Naive thymus-derived CD4-positive, alpha-beta T cell (primary cell): ENCODE measurements at regions not wholly inside any gene's neighbourhood (a gene's known extent, or its start where the extent isn't known, plus 50 kb on each side); places are given as distances from the start of the nearest gene placed in this dataset.
A peak's percentile ranks its signal among the peaks of the same experiment; 100 is the strongest.
"Not testable (repeated sequence)": the region's sequence is repeated elsewhere in the genome, so short reads cannot be mapped to it uniquely, and the experiment has no call there.

Experiments
- ATAC-seq: fragments of 150-1000 bp; cut with Tn5 transposase; 2 replicates; pipeline ENCODE4 v1.10.0; 2021; ENCODE audit warnings: mild to moderate bottlenecking, moderate library complexity
- CTCF ChIA-PET: fragments of 350-600 bp; sonication (Branson Sonifier 250); formaldehyde crosslinking; loops from one replicate; lab custom pipeline; 2021; ENCODE audit warnings: antibody characterized with exemption; lab: Charles Lee
- POLR2A ChIA-PET: fragments of 350-600 bp; sonication (Branson Sonifier 250); formaldehyde crosslinking; loops from one replicate; lab custom pipeline; 2021; ENCODE audit warnings: antibody characterized with exemption, inconsistent platforms; lab: Charles Lee
- DNase-seq, 9 donors: peaks; one replicate each; pipeline versions ENCODE4 v3.0.0 to v3.0.0-alpha.2; 2020 to 2022; ENCODE audit warnings: mixed read lengths in 1 of 9
- H3K27ac ChIP-seq: one replicate; pipeline ENCODE4 v1.7.0; 2013; ENCODE audit warnings: mild to moderate bottlenecking, low read depth, low read length, moderate library complexity
- H3K27me3 ChIP-seq, 2 donors: one replicate each; pipeline ENCODE4 v1.7.0; 2013; ENCODE audit warnings: low read length in 2 of 2, mild to moderate bottlenecking in 2 of 2, moderate library complexity in 2 of 2; ENCODE audit not compliant: control insufficient read depth in 2 of 2, insufficient read depth in 2 of 2
- H3K36me3 ChIP-seq, 3 experiments: 1 replicate in 2 of 3; 2 replicates in 1 of 3; pipeline ENCODE4 v1.7.0; 2013; ENCODE audit warnings: low read length in 3 of 3, mild to moderate bottlenecking in 3 of 3, moderate library complexity in 1 of 3; ENCODE audit not compliant: insufficient read depth in 3 of 3, control insufficient read depth in 2 of 3
- H3K4me1 ChIP-seq, 2 donors: one replicate each; pipeline ENCODE4 v1.7.0; 2013; ENCODE audit warnings: low read length in 2 of 2, mild to moderate bottlenecking in 2 of 2, moderate library complexity in 1 of 2; ENCODE audit not compliant: control insufficient read depth in 2 of 2, insufficient read depth in 2 of 2
- H3K4me3 ChIP-seq: 2 replicates; pipeline ENCODE4 v1.7.0; 2013; ENCODE audit warnings: mild to moderate bottlenecking, low read length
- H3K9me3 ChIP-seq, 3 experiments: 1 replicate in 2 of 3; 2 replicates in 1 of 3; pipeline ENCODE4 v1.7.0; 2013; ENCODE audit warnings: low read length in 3 of 3; ENCODE audit not compliant: control insufficient read depth in 2 of 3
- H3K27ac Mint-ChIP-seq, 9 donors: one replicate each; pipeline ENCODE4 v1.8.0; 2020 to 2022; ENCODE audit warnings: mixed read lengths in 9 of 9, mild to moderate bottlenecking in 8 of 9, moderate library complexity in 5 of 9, inconsistent platforms in 2 of 9
- H3K27me3 Mint-ChIP-seq, 5 donors: one replicate each; pipeline ENCODE4 v1.8.0; 2021 to 2022; ENCODE audit warnings: mixed read lengths in 5 of 5, mild to moderate bottlenecking in 1 of 5
- H3K36me3 Mint-ChIP-seq, 5 donors: one replicate each; pipeline ENCODE4 v1.8.0; 2020 to 2022; ENCODE audit warnings: mixed read lengths in 5 of 5, mild to moderate bottlenecking in 3 of 5, inconsistent platforms in 1 of 5
- H3K4me1 Mint-ChIP-seq, 7 donors: one replicate each; pipeline ENCODE4 v1.8.0; 2020 to 2022; ENCODE audit warnings: mixed read lengths in 7 of 7, mild to moderate bottlenecking in 3 of 7, inconsistent platforms in 1 of 7
- H3K4me3 Mint-ChIP-seq, 10 donors: one replicate each; pipeline ENCODE4 v1.8.0; 2020 to 2022; ENCODE audit warnings: mild to moderate bottlenecking in 10 of 10, mixed read lengths in 10 of 10, moderate library complexity in 6 of 10, inconsistent platforms in 2 of 10
- H3K9me3 Mint-ChIP-seq, 11 donors: one replicate each; pipeline ENCODE4 v1.8.0; 2020 to 2022; ENCODE audit warnings: mixed read lengths in 11 of 11, mild to moderate bottlenecking in 4 of 11, inconsistent platforms in 1 of 11, moderate library complexity in 1 of 11
- intact Hi-C, 2 donors: fragments of 100-400 bp; cut with micrococcal nuclease; formaldehyde crosslinking; loops; one replicate each; pipeline ENCODE4 v1.15.1; 2023

- CTCF ChIA-PET, H3K4me3 ChIP-seq, H3K27ac Mint-ChIP-seq, H3K4me3 Mint-ChIP-seq, H3K27ac ChIP-seq, H3K27me3 Mint-ChIP-seq, H3K4me1 ChIP-seq, intact Hi-C loops, POLR2A ChIA-PET, DNase-seq, ATAC-seq, H3K4me1 Mint-ChIP-seq, H3K36me3 Mint-ChIP-seq, H3K36me3 ChIP-seq, H3K9me3 ChIP-seq, H3K27me3 ChIP-seq: not testable (repeated sequence)
- H3K9me3 Mint-ChIP-seq: peaks cover 0 to 18% (median 5%) of the 10 kb centered on the region in 11 donors
Measured at GRCh38 chr10:38718972-38719371, 624.8 kb downstream of the ZNF37A start.

GRCh38 chr10:38730076-38730475 is 635.9 kb downstream of the ZNF37A start:
- Histone ChIP-seq H3K4me1 (no peaks in the 10 kb centered on the region), H3K4me3 (no peak overlapping the region), H3K27ac (no peak overlapping the region), H3K27me3 (no peaks in the 10 kb centered on the region), H3K9me3 (peaks cover 0 to 3% (median 0%) of the 10 kb centered on the region in 3 experiments), H3K36me3 (no peaks in the 10 kb centered on the region)
- DNase-seq: no peak
- Mint-ChIP-seq H3K4me1 (no peaks in the 10 kb centered on the region), H3K27me3 (no peaks in the 10 kb centered on the region), H3K4me3 (no peak overlapping the region), H3K36me3 (no peaks in the 10 kb centered on the region), H3K9me3 (peaks cover 3 to 29% (median 8%) of the 10 kb centered on the region in 11 donors), H3K27ac (no peak overlapping the region)
- intact Hi-C loops: no loop called here
- no peak for ATAC-seq
- POLR2A ChIA-PET: no interaction called here
- CTCF ChIA-PET: no interaction called here

GRCh38 chr10:38736646-38737045 is 642.5 kb downstream of the ZNF37A start:
- H3K4me1 Mint-ChIP-seq, H3K9me3 ChIP-seq, H3K27me3 ChIP-seq, H3K36me3 Mint-ChIP-seq, POLR2A ChIA-PET, H3K4me1 ChIP-seq, DNase-seq, H3K27ac Mint-ChIP-seq, intact Hi-C loops, H3K4me3 Mint-ChIP-seq, H3K36me3 ChIP-seq, H3K27me3 Mint-ChIP-seq, H3K27ac ChIP-seq, H3K4me3 ChIP-seq, CTCF ChIA-PET, ATAC-seq: not testable (repeated sequence)
- peaks cover 0 to 32% (median 11%) of the 10 kb centered on the region in 11 donors for H3K9me3 Mint-ChIP-seq

GRCh38 chr10:38737224-38737623 is 643.1 kb downstream of the ZNF37A start:
- DNase-seq, H3K27me3 Mint-ChIP-seq, H3K4me1 Mint-ChIP-seq, H3K36me3 ChIP-seq, CTCF ChIA-PET, H3K27ac ChIP-seq, H3K4me1 ChIP-seq, ATAC-seq, H3K27ac Mint-ChIP-seq, H3K4me3 ChIP-seq, H3K36me3 Mint-ChIP-seq, POLR2A ChIA-PET, H3K4me3 Mint-ChIP-seq, H3K27me3 ChIP-seq, H3K9me3 ChIP-seq, intact Hi-C loops: not testable (repeated sequence)
- peaks cover 0 to 32% (median 11%) of the 10 kb centered on the region in 11 donors for H3K9me3 Mint-ChIP-seq

GRCh38 chr10:38738011-38738410 is 643.9 kb downstream of the ZNF37A start:
- H3K27ac ChIP-seq, H3K27ac Mint-ChIP-seq, DNase-seq, ATAC-seq, H3K27me3 ChIP-seq, POLR2A ChIA-PET, intact Hi-C loops, H3K4me3 ChIP-seq, CTCF ChIA-PET, H3K4me1 ChIP-seq, H3K4me3 Mint-ChIP-seq, H3K27me3 Mint-ChIP-seq, H3K36me3 Mint-ChIP-seq, H3K9me3 ChIP-seq, H3K36me3 ChIP-seq, H3K4me1 Mint-ChIP-seq: not testable (repeated sequence)
- peaks cover 0 to 39% (median 13%) of the 10 kb centered on the region in 11 donors for H3K9me3 Mint-ChIP-seq

GRCh38 chr10:38739011-38739775 is 645.1 kb downstream of the ZNF37A start:
- peaks cover 0 to 37% (median 13%) of the 10 kb centered on the region in 11 donors for H3K9me3 Mint-ChIP-seq
- H3K4me3 Mint-ChIP-seq, H3K4me1 Mint-ChIP-seq, H3K27me3 Mint-ChIP-seq, H3K27ac Mint-ChIP-seq, CTCF ChIA-PET, intact Hi-C loops, H3K9me3 ChIP-seq, ATAC-seq, H3K4me1 ChIP-seq, H3K36me3 Mint-ChIP-seq, DNase-seq, H3K36me3 ChIP-seq, H3K27me3 ChIP-seq, H3K27ac ChIP-seq, POLR2A ChIA-PET, H3K4me3 ChIP-seq: not testable (repeated sequence)

GRCh38 chr10:38740102-38740501 is 646.0 kb downstream of the ZNF37A start:
- Histone ChIP-seq H3K4me3 (no peak overlapping the region), H3K36me3 (no peaks in the 10 kb centered on the region), H3K4me1 (no peaks in the 10 kb centered on the region), H3K9me3 (peaks cover 0 to 4% (median 0%) of the 10 kb centered on the region in 3 experiments), H3K27ac (no peak overlapping the region), H3K27me3 (no peaks in the 10 kb centered on the region)
- intact Hi-C loops: no loop called here
- POLR2A ChIA-PET: no interaction called here
- peaks cover 0 to 28% (median 9%) of the 10 kb centered on the region in 11 donors for H3K9me3 Mint-ChIP-seq
- peak overlapping the region in 1 of 10 donors; percentile 18 for H3K4me3 Mint-ChIP-seq
- CTCF ChIA-PET: no interaction called here
- ATAC-seq: no peak
- no peaks in the 10 kb centered on the region for H3K36me3 Mint-ChIP-seq
- no peaks in the 10 kb centered on the region for H3K4me1 Mint-ChIP-seq
- no peaks in the 10 kb centered on the region for H3K27me3 Mint-ChIP-seq
- no peak overlapping the region for H3K27ac Mint-ChIP-seq
- DNase-seq: no peak
